Epithelial cell of proximal tubule (primary cell): ENCODE measurements at regions not wholly inside any gene's neighbourhood (a gene's known extent, or its start where the extent isn't known, plus 50 kb on each side); places are given as distances from the start of the nearest gene placed in this dataset.

Experiments
- DNase-seq: peaks from one replicate; pipeline ENCODE4 v3.0.0-alpha.2; 2011; ENCODE audit warnings: low read depth
- H3K4me3 ChIP-seq: 2 replicates; pipeline ENCODE4 v1.5.1; 2011; ENCODE audit warnings: low read depth, mild to moderate bottlenecking, low read length
- CTCF ChIP-seq: conservative IDR thresholded peaks from 2 replicates; pipeline ENCODE4 v1.5.1; 2012; ENCODE audit warnings: low read depth, mild to moderate bottlenecking, low read length

DNA sequence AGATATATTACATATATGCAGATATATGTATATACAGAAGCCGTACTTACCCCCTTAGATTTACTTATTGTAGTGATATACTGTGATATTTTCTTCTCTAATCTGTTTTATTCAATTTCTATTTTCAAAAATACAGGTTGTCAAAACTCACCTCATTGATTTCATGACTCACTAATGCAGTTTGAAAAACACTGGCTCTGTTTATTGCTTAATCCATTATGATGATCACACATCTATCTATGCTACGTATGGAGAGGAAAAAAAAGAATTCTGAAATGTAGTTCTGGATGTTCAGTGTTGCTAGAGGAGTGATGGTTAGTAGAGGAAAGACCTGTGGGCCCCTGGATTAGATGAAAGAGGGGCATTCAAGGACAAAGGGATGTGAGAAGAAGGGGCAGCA is 121.0 kb upstream of the RPS23 start:
- no peak overlapping the region for H3K4me3 ChIP-seq
- no peak for DNase-seq
- no peak for TF ChIP-seq CTCF

DNA sequence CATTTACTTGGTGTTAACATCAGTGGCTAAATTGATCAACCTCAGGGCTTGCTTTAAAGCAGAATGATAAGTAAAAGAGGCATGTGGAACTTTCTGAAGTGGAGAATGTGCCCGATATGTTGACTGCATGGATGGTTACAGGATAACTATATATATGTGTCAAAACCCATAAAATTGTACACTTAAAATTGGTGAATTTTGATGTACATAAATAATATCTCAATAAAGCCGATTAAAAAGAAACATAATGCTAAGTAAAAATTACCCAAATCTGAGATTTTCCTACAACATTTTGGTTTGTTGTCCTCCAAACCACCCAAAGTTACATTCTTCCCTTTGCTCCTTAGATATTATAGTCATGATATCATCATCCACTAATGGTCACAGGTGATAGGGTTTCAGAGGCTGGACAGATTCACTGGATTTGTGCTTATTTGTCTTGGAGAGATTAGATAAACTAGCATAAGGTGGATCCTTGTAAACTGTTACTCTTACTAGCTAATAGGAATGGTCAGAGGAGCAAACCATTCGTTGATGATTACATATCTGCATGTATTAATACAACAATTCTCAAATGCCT is 119.7 kb upstream of the RPS23 start:
- DNase-seq, result no peak
- no peak overlapping the region for H3K4me3 ChIP-seq
- no peak for TF ChIP-seq CTCF

DNA sequence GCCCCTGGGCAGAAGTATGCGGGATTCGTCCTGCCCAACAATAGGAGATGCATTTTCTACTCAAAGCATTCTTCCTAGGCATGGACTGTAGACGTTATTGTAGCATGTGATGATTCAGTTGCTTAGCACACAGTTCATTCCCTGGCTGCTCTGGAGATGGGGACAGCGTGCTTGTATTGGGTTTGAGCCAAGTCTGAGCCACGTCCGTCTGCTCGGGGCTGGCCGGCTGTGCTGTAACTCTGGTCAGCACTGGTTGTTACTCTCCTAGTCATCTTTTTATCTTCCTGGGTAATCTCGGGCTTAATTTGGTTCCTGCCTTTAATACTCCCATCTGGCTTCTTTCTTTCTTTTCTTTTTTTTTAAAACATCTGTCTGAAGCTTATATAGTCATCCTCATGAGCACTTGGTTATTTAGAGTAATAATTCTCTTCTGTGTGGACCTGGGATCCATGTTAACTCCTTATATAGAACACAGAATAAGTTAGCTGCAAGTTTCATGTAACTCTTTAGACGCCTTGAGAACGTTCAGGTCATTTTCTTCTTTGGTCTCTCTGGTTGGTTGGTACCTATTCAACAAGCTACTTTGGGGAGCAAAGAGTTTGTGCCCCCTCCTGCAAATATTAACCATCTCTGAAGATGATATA is 118.8 kb upstream of the RPS23 start:
- no peak for TF ChIP-seq CTCF
- no peak overlapping the region for H3K4me3 ChIP-seq
- peak; percentile 87 for DNase-seq

DNA sequence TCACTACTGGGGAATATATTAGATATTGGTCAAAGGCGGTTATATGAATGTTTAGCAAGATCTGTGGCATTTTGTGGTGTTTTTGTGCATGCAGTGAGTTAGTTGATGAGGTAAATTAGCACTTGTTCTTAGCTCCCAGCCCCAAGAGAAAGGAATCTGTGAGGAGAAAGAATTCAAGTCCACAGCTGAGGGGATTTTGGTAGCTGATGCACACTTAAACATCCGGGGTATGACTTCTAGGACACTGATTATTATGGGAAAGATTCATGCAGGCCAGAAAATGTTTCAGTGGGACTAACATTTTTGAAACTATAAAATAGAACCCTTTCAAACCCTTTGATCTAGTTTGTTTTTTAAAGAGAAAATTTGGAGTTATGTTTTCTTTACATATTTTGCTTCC is 118.2 kb upstream of the RPS23 start:
- no peak for DNase-seq
- no peak for TF ChIP-seq CTCF
- no peak overlapping the region for H3K4me3 ChIP-seq

DNA sequence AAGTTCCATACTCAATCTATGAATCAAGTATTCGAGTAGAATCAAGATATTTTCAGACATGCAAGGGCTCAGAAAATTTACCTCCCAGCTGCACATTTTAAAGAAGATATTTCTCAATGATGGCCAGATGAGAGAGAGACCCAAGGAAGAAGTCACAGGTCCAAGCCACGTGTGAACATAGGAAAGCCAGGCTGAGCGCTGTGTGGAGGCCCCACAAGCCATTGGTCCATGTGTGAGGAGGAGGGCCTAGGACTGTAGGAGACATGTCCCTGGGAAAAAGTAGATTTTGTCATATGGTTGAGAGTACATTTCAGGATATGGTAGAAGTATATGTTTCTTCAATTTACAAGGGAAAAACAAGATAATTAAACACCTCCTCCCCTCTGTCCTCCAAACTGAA is 115.8 kb upstream of the RPS23 start:
- no peak for DNase-seq
- no peak overlapping the region for H3K4me3 ChIP-seq
- TF ChIP-seq CTCF, result no peak

- no peak for TF ChIP-seq CTCF
- no peak overlapping the region for H3K4me3 ChIP-seq
- no peak for DNase-seq
Measured at GRCh38 chr5:82390088-82390487, 111.9 kb upstream of the RPS23 start.

DNA sequence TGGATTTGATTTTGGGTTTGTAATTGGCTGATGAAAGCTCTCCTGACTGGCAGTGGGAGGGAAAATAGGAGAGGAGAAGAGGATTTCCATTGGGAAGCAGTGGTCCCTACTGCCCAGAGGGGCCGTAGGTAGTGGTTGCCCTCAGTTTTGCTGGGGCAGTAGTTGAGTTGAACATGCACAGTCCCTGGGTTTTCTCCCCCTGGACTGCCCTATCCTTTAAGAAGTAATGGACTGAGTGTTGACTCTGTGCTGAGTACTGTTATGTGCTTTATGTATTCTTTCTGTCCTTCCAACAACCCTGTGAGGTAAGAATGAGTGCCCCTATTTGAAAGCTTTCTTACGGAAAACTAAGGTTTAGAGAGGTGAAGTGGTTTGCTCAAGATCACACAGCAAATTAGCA is 111.2 kb upstream of the RPS23 start:
- no peak for DNase-seq
- H3K4me3 ChIP-seq, result no peak overlapping the region
- TF ChIP-seq CTCF, result no peak
